ENCODE measurements at regions not wholly inside any gene's neighbourhood (a gene's known extent, or its start where the extent isn't known, plus 50 kb on each side); places are given as distances from the start of the nearest gene placed in this dataset.
"Not testable (repeated sequence)": the region's sequence is repeated elsewhere in the genome, so short reads cannot be mapped to it uniquely, and the experiment has no call there.

- H3K79me2 ChIP-seq (ENCODE audit: insufficient read depth, low read length) = no peaks in the 10 kb centered on the region
- no peaks in the 10 kb centered on the region for H3K36me3 ChIP-seq (ENCODE audit: insufficient read depth, low read length)
- H3F3A ChIP-seq (ENCODE audit: insufficient read depth, low read length) = no peaks in the 10 kb centered on the region
- no peak overlapping the region for H3K27ac ChIP-seq (ENCODE audit: low read depth, low read length, poor library complexity, severe bottlenecking)
- no peak for TF ChIP-seq CTCF (IDR thresholded peaks at IDR 0.05; ENCODE audit: low read length)
- no peaks in the 10 kb centered on the region for H3K9me2 ChIP-seq (ENCODE audit: low read depth, low read length)
- no peak overlapping the region for H3K4me2 ChIP-seq (ENCODE audit: low read length)
- H4K20me1 ChIP-seq (ENCODE audit: insufficient read depth, low read length) = no peaks in the 10 kb centered on the region
- H3K9ac ChIP-seq (ENCODE audit: low read length) = no peak overlapping the region
- no peaks in the 10 kb centered on the region for H3K9me3 ChIP-seq (ENCODE audit: low read length)
- H3K27me3 ChIP-seq (ENCODE audit: insufficient read depth, low read length) = no peaks in the 10 kb centered on the region
- H2AFZ ChIP-seq (ENCODE audit: low read length) = no peak overlapping the region
- no peak overlapping the region for H3K4me3 ChIP-seq (ENCODE audit: low read depth, low read length, poor library complexity, severe bottlenecking)
- H3K4me1 ChIP-seq (ENCODE audit: insufficient read depth, low read length, severe bottlenecking) = no peaks in the 10 kb centered on the region
These were observed 106.6 kb upstream of the SPAG17 start for GRCh38 chr1:118291661-118292060.

GRCh38 chr1:118290571-118290970 is 105.5 kb upstream of the SPAG17 start:
- Histone ChIP-seq H3K9ac (ENCODE audit: low read length) (no peak overlapping the region), H3K36me3 (ENCODE audit: insufficient read depth, low read length) (no peaks in the 10 kb centered on the region), H3K27ac (ENCODE audit: low read depth, low read length, poor library complexity, severe bottlenecking) (no peak overlapping the region), H3K4me2 (ENCODE audit: low read length) (no peak overlapping the region), H3K4me3 (ENCODE audit: low read depth, low read length, poor library complexity, severe bottlenecking) (no peak overlapping the region), H3F3A (ENCODE audit: insufficient read depth, low read length) (no peaks in the 10 kb centered on the region), H3K9me3 (ENCODE audit: low read length) (no peaks in the 10 kb centered on the region), H3K27me3 (ENCODE audit: insufficient read depth, low read length) (no peaks in the 10 kb centered on the region), H4K20me1 (ENCODE audit: insufficient read depth, low read length) (no peaks in the 10 kb centered on the region), H3K9me2 (ENCODE audit: low read depth, low read length) (no peaks in the 10 kb centered on the region), H3K79me2 (ENCODE audit: insufficient read depth, low read length) (no peaks in the 10 kb centered on the region), H3K4me1 (ENCODE audit: insufficient read depth, low read length, severe bottlenecking) (no peaks in the 10 kb centered on the region), H2AFZ (ENCODE audit: low read length) (no peak overlapping the region)
- TF ChIP-seq EZH2 (IDR thresholded peaks at IDR 0.05; ENCODE audit: borderline replicate concordance, low read length) (no peak), CTCF (IDR thresholded peaks at IDR 0.05; ENCODE audit: low read length) (no peak)

- Histone ChIP-seq H3K36me3 (ENCODE audit: insufficient read depth, low read length) (no peaks in the 10 kb centered on the region), H3K9me3 (ENCODE audit: low read length) (no peaks in the 10 kb centered on the region), H3K4me3 (ENCODE audit: low read depth, low read length, poor library complexity, severe bottlenecking) (no peak overlapping the region), H3K27me3 (ENCODE audit: insufficient read depth, low read length) (no peaks in the 10 kb centered on the region), H4K20me1 (ENCODE audit: insufficient read depth, low read length) (no peaks in the 10 kb centered on the region), H3K4me1 (ENCODE audit: insufficient read depth, low read length, severe bottlenecking) (no peaks in the 10 kb centered on the region), H3K9me2 (ENCODE audit: low read depth, low read length) (no peaks in the 10 kb centered on the region), H3K79me2 (ENCODE audit: insufficient read depth, low read length) (no peaks in the 10 kb centered on the region), H3K4me2 (ENCODE audit: low read length) (no peak overlapping the region), H3F3A (ENCODE audit: insufficient read depth, low read length) (no peaks in the 10 kb centered on the region), H2AFZ (ENCODE audit: low read length) (no peak overlapping the region), H3K9ac (ENCODE audit: low read length) (no peak overlapping the region), H3K27ac (ENCODE audit: low read depth, low read length, poor library complexity, severe bottlenecking) (no peak overlapping the region)
- no peak for TF ChIP-seq CTCF (IDR thresholded peaks at IDR 0.05; ENCODE audit: low read length)
These were observed 105.0 kb upstream of the SPAG17 start for GRCh38 chr1:118290046-118290445.

DNA sequence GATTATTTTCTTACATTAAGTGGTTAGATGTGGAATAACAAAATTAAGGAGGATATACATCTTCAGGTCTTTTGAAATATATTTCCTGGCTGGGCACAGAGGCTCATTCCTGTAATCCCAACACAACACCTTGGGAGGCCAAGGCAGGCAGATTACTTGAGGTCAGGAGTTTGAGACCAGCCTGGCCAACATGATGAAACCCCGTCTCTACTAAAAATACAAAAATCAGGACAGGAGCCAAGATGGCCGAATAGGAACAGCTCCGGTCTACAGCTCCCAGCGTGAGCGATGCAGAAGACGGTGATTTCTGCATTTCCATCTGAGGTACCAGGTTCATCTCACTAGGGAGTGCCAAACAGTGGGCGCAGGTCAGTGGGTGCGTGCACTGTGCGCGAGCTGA is 95.6 kb upstream of the SPAG17 start:
- H3K36me3 ChIP-seq (ENCODE audit: insufficient read depth, low read length); H3K4me2 ChIP-seq (ENCODE audit: low read length); H3K9ac ChIP-seq (ENCODE audit: low read length); H3K9me3 ChIP-seq (ENCODE audit: low read length); H3K79me2 ChIP-seq (ENCODE audit: insufficient read depth, low read length); H3K4me3 ChIP-seq (ENCODE audit: low read depth, low read length, poor library complexity, severe bottlenecking); H3K4me1 ChIP-seq (ENCODE audit: insufficient read depth, low read length, severe bottlenecking); H4K20me1 ChIP-seq (ENCODE audit: insufficient read depth, low read length); H3K27ac ChIP-seq (ENCODE audit: low read depth, low read length, poor library complexity, severe bottlenecking); H2AFZ ChIP-seq (ENCODE audit: low read length); H3K27me3 ChIP-seq (ENCODE audit: insufficient read depth, low read length); H3F3A ChIP-seq (ENCODE audit: insufficient read depth, low read length); H3K9me2 ChIP-seq (ENCODE audit: low read depth, low read length): not testable (repeated sequence)
